Thyroid gland (tissue), 4 donors: ENCODE measurements at regions not wholly inside any gene's neighbourhood (a gene's known extent, or its start where the extent isn't known, plus 50 kb on each side); places are given as distances from the start of the nearest gene placed in this dataset.

Experiments used
- DNase-seq, 2 donors: peaks; one replicate each; pipeline ENCODE4 v3.0.0-alpha.2; 2019
- H3K27ac ChIP-seq, 3 donors: fragments of 200-600 bp; sonication (generic); 1 replicate in 2 of 3; 2 replicates in 1 of 3; pipeline ENCODE4 v1.5.1; 2016 to 2019; ENCODE audit warnings: mild to moderate bottlenecking in 1 of 3, moderate library complexity in 1 of 3
- H3K27me3 ChIP-seq: fragments of 200-600 bp; sonication (generic); one replicate; pipeline ENCODE4 v1.5.1; 2019
- H3K36me3 ChIP-seq, 2 donors: fragments of 200-600 bp; sonication (generic); one replicate each; pipeline ENCODE4 v1.5.1; 2016 to 2019
- H3K4me1 ChIP-seq, 2 donors: fragments of 200-600 bp; sonication (generic); one replicate each; pipeline ENCODE4 v1.5.1; 2017 to 2019
- H3K4me3 ChIP-seq, 3 donors: fragments of 200-600 bp; sonication (generic); replicated peaks in 1 of 3; 1 replicate in 2 of 3; 2 replicates in 1 of 3; pipeline ENCODE4 v1.5.1; 2016; ENCODE audit warnings: mild to moderate bottlenecking in 1 of 3
- H3K9me3 ChIP-seq: fragments of 200-600 bp; sonication (generic); one replicate; pipeline ENCODE4 v1.5.1; 2017
- CTCF ChIP-seq, 6 experiments: fragments of 200-600 bp in 3 of 6; fragments of 450-650 bp in 3 of 6; sonication (generic) in 3 of 6; IDR thresholded peaks; one replicate each; pipeline ENCODE4 v1.5.1; 2016 to 2019; ENCODE audit warnings: antibody characterized with exemption in 6 of 6, mild to moderate bottlenecking in 2 of 6, inconsistent platforms in 1 of 6, moderate library complexity in 1 of 6
- POLR2A ChIP-seq, 2 donors: fragments of 450-650 bp; IDR thresholded peaks; one replicate each; pipeline ENCODE4 v1.6.1; 2017; ENCODE audit warnings: antibody characterized with exemption in 2 of 2, mild to moderate bottlenecking in 2 of 2, moderate library complexity in 1 of 2
- WGBS, 2 donors: methylation state at CpG; one replicate each; pipeline ENCODE4 v1.1.5; 2017; 5-methylcytosine and 5-hydroxymethylcytosine counted together
- intact Hi-C: fragments of 100-400 bp; cut with DNase I; formaldehyde crosslinking; loops from one replicate; pipeline ENCODE4 v1.15.1; 2023

GRCh38 chr5:162282191-162282590 lies 214.6 kb downstream of the GABRG2 start:
- no peak for TF ChIP-seq POLR2A (IDR thresholded peaks at IDR 0.05)
- TF ChIP-seq CTCF (IDR thresholded peaks at IDR 0.05): no peak
- H3K4me1 ChIP-seq: no peaks in the 10 kb centered on the region
- H3K36me3 ChIP-seq: no peaks in the 10 kb centered on the region
- H3K27ac ChIP-seq: no peak overlapping the region
- intact Hi-C loops: no loop called here
- 68 to 89% methylated on average over 1 of the region's 1 CpG for WGBS, 2 donors
- no peak overlapping the region for H3K4me3 ChIP-seq
- no peak for DNase-seq
- H3K27me3 ChIP-seq: no peaks in the 10 kb centered on the region
- H3K9me3 ChIP-seq: no peaks in the 10 kb centered on the region

- H3K27ac ChIP-seq: no peak overlapping the region
- no peaks in the 10 kb centered on the region for H3K4me1 ChIP-seq
- no peak for TF ChIP-seq POLR2A (IDR thresholded peaks at IDR 0.05)
- TF ChIP-seq CTCF (IDR thresholded peaks at IDR 0.05): no peak
- intact Hi-C loops: no loop called here
- no peak overlapping the region for H3K4me3 ChIP-seq
- no peaks in the 10 kb centered on the region for H3K36me3 ChIP-seq
- DNase-seq: no peak
- 43 to 57% methylated on average over 1 of the region's 1 CpG for WGBS, 2 donors
- no peaks in the 10 kb centered on the region for H3K9me3 ChIP-seq
- H3K27me3 ChIP-seq: no peaks in the 10 kb centered on the region
These were observed 216.0 kb downstream of the GABRG2 start for GRCh38 chr5:162283609-162284008.

GRCh38 chr5:162288647-162289296 lies 221.2 kb downstream of the GABRG2 start:
- no peaks in the 10 kb centered on the region for H3K27me3 ChIP-seq
- no peak overlapping the region for H3K4me3 ChIP-seq
- no peaks in the 10 kb centered on the region for H3K9me3 ChIP-seq
- DNase-seq: no peak
- no peaks in the 10 kb centered on the region for H3K36me3 ChIP-seq
- no peaks in the 10 kb centered on the region for H3K4me1 ChIP-seq
- no peak overlapping the region for H3K27ac ChIP-seq
- TF ChIP-seq POLR2A (IDR thresholded peaks at IDR 0.05): no peak
- TF ChIP-seq CTCF (IDR thresholded peaks at IDR 0.05): no peak
- WGBS, 2 donors: 36 to 38% methylated on average over 4 of the region's 4 CpGs
- intact Hi-C loops: no loop called here

- intact Hi-C loops: no loop called here
- no peaks in the 10 kb centered on the region for H3K27me3 ChIP-seq
These were observed 221.9 kb downstream of the GABRG2 start for GRCh38 chr5:162289489-162289888.

More at GRCh38 chr5:162289489-162289888, 221.9 kb downstream of the GABRG2 start:
- Histone ChIP-seq H3K9me3 (no peaks in the 10 kb centered on the region), H3K27ac (no peak overlapping the region), H3K4me1 (no peaks in the 10 kb centered on the region), H3K4me3 (no peak overlapping the region), H3K36me3 (no peaks in the 10 kb centered on the region)
- TF ChIP-seq CTCF (IDR thresholded peaks at IDR 0.05): no peak
- no peak for TF ChIP-seq POLR2A (IDR thresholded peaks at IDR 0.05)
- DNase-seq: no peak
- WGBS, 2 donors: 43 to 44% methylated on average over 2 of the region's 2 CpGs
